ENCODE measurements at regions not wholly inside any gene's neighbourhood (a gene's known extent, or its start where the extent isn't known, plus 50 kb on each side); places are given as distances from the start of the nearest gene placed in this dataset.
"Not testable (repeated sequence)": the region's sequence is repeated elsewhere in the genome, so short reads cannot be mapped to it uniquely, and the experiment has no call there.

DNA sequence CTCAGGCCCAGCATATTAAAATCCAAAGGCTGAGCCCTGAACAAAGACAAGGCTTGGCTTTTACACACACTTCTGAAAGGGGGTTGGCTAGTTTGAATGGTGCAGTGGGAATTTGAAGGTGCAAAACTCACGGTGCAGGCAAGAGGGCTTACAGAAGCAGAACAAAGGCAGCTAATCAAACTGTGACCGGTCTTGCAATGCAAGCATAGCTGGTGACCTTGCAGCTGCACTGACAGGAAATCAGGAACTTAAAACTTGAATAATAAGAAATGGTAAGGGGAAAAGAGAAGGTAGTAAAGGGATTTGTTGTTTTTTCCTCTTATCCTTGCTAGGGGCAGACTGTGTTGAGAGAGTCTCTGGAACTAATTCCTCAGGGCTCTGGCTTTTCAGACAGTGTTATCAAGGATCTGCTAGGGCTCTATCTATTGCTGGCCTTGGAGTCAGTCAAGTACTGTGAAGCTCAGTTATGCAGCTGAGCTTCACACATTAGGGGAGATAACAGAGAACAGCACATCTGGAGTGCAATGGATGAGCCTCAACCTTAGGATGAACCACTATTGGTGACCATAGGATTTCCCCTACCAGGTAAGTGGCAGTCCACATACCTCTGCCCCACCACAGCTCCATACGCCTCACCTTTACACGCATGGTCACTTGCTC lies 97.6 kb downstream of the PPIAL4G start:
- no peak for DNase-seq

DNA sequence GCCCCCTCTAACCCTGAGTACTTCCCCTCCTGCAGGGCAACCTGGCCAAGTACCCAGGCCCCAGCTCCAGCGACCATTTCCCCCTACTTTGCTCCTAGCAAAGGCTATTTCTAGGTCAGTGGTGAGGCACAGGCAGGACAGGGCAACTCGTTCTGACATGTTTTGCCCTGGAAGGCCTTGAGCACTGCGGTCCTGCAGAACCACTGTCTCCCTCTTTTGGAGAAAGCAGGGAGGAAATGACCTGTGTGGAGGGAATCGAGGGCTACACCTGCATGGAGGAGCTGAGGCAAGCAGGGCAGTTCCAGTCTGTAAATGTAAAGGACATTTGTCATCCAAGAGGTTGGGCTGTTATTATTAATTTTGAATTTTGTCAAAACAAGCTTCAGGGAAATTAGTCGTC lies 99.1 kb downstream of the PPIAL4G start:
- DNase-seq = no peak

DNA sequence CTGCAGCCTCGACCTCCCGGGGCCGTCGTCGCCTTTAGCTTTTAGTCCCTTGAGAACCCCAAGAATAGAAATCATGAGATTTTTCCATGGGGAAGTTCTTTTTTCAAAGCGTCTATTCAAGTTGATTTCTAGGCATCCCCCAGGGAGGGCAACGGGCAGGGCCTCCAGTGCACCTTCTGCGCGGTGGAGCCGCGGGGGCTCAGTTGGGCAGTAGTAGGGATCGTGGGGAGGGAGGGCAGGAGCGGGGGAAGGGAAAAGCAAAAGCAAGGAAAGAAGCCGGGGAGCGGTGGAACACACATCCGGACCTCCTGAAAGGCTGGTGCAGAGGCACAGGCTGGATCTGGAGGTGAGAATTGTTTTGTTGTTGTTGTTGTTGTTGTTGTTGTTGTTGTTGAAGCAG lies 103.4 kb downstream of the PPIAL4G start:
- DNase-seq = no peak

DNA sequence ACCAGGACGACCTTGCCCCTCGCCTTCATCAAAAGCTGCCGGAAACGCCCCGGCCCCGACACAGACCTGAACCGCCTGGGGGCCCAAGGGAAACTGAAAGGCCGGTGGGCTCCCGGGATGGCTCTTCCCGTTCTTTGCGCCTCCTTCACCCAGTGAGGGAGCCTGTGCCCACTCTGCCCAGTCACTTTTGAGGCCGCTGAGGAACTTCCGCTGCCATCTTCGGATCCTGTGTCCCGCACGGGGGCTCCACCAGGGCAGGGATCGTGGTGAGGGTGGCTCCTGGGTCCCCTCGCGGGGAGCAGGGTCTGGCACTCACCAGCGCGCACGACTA lies 104.0 kb downstream of the PPIAL4G start:
- no peak for DNase-seq

DNA sequence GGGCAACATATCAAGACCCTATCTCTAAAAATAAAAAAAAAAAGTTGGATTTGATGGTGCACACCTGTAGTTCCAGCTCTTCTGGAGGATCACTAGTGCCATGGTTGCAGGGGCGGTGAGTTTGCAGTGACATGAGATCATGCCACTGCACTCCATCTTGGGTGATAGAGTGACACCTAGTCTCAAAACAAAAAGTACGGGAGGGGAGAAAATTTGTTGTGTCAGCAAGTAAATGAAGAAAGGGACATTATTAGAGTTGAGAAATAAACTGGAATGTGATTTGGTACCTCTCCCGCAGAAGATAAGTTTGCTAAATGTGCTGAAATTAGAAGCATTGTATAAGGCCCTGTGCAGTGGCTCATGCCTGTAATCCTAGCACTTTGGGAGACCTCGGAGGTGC lies 105.1 kb downstream of the PPIAL4G start:
- not testable (repeated sequence) for DNase-seq

DNA sequence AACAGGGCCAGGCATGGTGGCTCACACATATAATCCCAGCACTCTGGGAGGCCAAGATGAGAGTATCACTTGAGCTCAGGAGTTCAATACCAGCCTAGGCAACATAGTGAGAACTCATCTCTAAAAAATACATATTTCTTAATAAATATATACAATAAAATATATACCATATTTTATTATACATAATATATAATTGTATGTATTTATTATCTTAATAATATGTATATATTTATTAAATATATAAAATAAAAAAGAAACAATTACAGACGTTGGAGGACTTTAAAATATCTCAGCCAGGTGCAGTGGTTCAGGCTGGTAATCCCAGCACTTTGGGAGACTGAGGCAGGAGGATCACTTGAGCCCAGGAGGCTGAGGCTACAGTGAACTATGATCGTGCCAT lies 106.1 kb downstream of the PPIAL4G start:
- DNase-seq = not testable (repeated sequence)

DNA sequence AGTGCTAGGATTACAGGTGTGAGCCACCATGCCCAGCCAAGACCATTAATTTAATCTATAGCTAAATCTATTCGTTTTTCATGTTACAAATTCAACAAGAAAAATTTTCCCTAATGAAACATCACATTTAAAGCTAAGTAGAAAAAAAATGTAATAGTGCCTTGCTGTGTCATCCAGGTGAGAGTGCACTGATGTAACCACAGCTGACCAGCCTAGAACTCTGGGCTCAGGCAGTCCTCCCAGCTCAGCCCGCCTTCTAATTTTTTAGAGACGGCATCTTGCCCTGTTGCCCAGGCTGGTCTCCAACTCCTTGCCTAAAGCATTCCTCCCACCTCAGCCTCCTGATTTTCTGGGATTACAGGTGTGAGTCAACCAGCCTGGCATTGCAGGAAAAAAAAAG lies 109.0 kb downstream of the PPIAL4G start:
- no peak for DNase-seq

DNA sequence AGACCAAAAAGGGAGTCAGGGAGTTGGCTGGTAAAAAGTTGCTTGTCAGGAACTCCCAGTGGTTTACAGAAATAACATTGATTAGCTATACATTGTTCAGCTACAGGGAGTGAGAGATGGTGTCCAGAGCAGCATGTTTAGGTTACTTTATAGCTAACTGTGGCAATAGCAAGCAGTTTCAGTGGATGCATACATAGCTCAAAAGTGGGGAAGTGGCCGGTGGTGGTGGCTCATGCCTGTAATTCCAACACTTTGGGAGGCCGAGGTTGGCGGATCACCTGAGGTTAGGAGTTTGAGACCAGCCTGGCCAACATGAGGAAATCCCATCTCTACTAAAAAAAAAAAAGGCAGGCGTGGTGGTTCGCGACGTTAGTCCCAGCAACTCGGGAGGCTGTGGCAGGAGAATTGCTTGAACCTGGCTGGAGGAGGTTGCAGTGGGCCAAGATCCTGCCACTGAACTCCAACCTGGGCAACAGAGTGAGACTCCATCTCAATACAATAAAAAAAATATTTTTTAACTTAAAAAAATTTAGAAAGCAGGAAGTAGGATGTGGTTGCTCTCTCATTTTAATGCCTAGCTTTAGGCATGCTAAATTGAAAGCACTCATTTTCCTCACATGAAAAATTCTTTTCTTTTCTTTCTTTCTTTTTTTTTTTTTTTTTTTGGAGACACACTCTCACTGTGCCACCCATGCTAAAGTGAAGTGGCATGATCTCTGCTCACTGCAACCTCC lies 109.7 kb downstream of the PPIAL4G start:
- DNase-seq = no peak

DNA sequence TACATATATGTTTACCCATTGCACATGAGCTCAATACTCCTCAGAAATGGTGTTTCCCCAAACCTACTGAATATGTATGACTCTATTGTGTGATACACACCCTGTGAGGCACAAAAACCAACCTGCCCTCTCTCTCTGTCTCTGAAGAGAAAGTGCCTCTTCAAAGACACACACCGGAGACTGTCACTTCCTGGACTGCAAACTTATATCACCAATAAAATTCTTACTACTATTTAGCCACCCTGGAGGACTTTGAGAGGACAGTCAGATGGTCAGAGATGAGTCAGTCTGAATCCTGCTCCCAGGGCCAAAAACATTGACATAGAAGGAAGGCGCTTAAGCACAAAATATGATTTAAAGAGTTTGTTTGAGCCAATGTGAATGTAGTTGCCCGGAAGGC lies 110.4 kb downstream of the PPIAL4G start:
- DNase-seq = no peak

DNA sequence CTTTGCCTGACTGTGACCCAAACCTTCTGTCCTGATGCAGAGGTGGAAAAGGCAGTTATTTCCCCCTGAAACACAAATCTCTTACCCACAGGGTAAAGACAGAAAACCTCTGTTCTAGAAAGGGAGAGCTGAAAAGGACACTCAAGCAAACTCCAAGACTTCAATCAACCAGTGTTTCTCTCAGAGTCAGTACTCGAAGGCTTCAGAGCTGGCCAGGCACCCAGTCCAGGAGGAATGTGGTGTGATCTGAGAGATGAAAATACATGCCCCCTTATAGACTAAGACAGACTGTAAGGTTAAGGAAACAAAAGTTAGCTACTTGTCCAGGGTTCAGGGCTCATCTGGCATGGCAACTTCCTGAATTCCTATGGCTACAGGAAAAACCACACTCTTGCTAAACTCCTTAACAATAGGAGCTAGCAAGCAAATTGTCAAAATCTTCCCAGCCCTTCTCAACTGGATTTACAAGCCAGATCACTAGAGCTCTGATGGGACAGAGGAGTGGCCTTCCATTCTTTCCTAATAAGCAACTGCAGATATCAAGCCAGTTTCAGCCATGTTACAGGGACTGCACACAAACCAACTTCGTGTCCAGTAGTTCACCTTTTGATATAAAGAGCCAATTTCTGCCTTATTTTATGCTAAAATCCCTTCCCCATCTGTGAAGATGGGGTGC lies 110.9 kb downstream of the PPIAL4G start:
- not testable (repeated sequence) for DNase-seq

DNA sequence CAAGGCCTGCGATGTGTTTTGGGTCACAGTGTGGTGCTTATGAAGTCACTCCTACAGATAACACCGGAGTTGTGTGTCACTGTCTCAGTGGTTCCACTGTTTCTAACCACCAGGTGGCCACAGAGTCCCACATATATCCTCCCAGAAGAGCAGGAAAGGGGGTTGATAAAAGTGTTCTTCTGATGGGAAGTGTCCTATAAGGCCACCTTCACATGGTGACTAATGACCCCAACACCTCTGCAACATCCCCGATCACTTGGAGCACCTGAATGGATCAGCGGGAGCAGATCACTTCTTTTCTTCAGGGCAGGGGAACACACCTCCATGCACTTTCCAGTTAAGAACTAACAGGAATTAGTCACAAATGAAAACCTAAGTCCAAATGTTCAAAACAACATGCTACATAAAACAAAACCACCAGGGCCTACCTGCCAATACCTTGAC lies 111.5 kb downstream of the PPIAL4G start:
- peak; percentile 65 for DNase-seq

DNA sequence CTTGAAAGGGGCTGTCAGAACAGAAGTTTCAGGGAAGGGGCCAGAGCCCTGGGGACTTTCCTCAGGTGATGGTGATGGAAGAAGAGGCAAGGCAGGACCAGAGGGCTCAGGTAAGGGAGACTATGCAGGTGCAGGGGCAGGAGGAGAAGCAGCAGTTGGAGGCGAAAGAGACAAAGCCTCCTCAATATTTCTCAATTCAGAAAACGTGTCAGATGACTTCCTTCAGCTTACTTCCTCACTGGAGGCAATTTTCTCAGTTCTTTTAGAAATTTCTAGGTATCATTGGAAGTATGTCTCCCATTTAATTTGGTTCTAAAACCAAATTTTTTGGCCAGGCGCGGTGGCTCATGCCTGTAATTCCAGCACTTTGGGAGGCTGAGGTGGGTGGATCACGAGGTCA lies 112.4 kb downstream of the PPIAL4G start:
- DNase-seq = not testable (repeated sequence)

DNA sequence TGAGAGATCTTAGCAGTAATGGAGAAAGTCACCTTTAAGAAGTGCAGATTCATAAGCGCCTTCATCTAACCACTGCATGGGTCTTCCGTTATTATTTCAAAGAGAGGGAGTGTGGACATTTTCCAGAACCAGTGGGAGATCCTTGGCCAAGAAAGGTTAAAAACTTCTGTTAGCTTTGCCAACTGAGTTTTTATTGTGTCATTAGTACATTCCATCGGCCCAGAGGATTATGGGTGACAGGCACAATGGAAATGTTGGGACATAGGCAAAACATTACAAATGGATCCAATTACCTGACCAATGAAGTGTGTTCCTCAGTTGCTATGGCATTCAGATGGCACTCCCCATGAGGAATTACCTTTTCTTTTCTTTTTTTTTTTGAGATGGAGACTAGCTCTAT lies 115.5 kb downstream of the PPIAL4G start:
- no peak for DNase-seq

DNA sequence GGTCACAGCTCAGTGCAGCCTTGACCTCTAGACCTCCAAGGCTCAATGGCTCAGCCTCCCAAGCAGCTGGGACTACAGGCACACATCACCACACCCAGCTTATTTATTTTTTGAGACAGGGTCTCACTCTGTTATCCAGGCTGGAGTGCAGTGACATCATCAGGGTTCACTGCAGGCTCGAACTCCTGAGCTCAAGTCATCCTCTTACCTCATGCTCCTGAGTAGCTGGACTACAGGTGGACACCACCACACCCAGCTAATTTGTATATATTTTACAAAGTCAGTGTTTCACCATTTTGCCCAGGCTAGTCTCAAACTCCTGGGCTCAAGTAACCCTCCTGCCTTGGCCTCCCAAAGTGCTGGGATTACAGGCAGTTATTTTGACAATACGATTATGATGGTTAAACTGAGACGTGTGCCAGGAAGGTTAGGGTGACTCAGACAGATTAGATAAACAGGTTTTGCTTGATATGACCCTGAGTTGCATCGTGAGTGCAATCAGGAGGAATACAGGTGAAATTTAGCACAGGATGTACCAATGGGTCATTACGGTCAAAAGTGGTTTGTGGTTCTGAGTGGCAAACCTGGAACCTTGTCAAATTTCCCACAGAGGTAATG lies 116.9 kb downstream of the PPIAL4G start:
- DNase-seq = not testable (repeated sequence)

DNA sequence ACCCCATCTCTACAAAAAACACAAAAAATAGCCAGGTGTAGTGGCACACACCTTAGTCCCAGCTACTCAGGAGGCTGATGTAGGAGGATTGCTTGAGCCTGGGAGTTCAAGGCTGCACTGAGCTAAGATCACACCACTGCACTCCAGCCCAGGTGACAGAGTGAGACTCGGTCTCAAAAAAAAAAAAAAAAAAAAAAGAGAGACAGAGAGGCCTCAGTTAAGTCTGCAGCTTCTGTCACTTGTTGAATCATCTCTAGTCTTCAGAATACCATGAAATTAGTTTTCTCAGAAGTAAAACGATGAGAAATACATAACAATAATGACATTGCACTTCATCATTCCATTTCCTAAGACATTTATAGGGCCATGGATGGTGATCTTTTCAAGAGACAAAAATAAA lies 118.0 kb downstream of the PPIAL4G start:
- DNase-seq = not testable (repeated sequence)

DNA sequence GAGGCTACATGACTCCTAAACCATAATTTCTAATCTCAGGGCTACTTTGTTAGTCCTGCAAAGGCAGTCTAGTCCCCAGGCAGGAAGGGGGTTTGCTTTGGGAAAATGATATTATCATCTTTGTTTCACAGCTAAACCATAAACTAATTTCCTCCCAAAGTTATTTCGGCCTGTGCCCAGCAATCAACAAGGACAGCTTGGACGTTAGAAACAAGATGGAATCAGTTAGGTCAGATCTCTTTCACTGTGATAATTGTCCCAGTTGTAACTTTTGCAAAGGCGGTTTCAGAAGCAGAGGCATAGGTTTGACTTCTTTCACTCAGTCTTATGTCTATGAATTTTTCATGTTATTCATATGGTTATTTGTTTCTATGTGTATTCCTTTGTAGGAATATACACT lies 119.1 kb downstream of the PPIAL4G start:
- DNase-seq = not testable (repeated sequence)

DNA sequence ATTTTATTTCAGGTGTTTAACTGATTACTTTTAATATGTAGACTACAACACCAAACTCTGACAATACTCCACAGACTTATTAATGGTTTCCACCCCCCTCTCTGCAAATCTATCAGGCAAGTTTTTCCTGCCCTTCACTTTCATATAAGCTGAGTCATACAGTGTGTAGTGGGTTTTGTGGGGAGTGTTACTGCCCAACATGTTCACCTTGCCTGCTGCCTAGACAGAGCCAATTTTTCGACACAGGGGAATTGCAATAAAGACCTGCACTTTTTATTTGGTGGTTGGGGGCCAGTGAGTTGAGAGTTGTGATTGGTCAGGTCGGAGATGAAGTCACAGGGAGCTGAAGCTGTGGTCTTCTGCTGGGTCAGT lies 119.7 kb downstream of the PPIAL4G start:
- no peak for DNase-seq

DNA sequence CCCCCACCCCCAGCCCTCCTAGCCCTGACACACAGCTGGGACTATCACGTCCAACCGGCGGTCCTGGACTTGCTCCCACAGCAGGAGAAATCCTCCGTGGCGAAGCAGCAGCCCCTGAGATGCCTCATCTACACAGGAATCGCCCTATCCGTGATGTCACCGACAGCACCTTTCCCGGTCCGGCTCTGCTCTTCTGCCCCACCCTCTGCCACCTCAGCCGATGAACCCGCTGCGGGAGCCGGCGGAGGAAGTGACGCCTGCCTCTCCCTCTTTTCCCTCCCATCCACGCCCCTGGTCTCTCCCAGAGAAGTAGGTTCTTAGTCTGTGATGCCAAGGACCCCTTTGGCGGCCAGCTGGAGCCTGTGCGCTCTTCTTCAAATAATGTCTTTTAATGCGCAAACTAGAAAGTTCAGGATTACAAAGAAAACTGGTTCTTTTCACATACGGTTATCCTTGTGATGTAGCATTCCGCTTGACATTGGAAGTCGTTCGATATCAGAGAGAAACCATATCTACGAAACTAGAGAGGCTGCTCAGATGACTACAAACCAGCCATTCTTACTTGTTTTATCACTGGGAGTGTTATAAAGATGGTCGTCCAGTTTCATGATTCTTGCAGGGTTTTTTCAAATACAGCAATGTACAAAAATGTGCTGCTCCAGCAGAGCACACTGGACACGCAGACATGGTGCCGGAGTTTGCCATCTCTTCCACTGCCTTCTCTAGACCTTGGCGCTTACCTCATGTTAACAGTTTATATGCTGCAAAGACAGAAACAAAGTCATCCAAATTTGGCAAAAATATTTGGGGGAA lies 120.3 kb downstream of the PPIAL4G start:
- peak; percentile 33 for DNase-seq

DNA sequence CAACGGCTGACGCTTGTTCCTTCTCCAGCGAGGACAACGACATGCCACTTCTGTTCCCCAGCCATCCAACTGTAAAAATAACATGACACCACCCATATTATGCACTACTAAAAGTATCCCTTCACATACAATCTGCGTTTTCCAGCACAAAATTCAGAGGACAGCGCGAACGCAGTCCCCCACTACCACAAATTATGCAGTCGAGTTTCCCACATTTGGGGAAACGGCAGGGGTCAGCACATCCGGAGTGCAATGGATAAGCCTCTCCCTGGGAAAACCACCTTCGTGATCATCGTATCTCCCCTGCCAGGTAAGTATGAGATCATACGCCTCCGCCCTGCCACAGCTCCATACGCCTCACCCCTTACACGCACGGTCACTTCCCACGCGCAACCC lies 120.9 kb downstream of the PPIAL4G start:
- DNase-seq = no peak

DNA sequence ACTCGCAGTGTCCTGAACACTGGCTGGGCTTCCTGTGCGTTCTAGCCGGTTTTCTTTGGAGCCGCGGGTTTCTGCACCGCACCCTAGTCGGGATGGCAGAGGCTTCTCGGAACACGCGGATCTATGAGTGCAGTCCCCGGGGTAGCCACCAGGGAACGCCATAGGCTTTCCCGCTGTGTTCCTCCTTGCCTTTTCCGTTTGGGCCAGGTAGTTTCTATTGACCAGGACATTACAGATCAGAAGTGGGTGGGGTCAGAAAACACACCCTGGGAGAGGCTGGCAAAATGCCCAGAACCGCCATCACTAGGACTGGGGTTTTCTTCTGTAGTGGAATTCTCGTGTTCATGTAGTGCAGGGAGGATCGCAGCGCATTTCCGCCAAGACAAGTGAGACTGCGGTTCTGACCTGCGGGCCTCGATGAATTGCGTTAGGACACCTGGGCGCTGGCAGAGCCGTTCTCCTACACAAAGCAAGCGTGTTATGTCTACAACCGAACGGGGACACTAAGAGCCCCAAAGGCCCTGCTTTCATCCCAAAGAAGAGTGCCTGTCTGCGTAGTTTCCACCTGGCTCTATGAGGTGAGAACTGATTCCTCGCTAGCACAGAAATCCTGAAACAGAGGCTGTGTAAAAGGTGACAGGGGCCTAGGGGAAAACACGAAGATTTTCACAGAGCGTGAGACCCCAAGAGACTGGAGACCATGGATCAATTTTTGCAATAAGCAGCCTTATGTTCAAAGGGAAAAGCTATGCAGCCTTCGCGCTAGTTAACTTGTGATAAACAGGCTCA lies 121.5 kb downstream of the PPIAL4G start:
- peak; percentile 41 for DNase-seq

DNA sequence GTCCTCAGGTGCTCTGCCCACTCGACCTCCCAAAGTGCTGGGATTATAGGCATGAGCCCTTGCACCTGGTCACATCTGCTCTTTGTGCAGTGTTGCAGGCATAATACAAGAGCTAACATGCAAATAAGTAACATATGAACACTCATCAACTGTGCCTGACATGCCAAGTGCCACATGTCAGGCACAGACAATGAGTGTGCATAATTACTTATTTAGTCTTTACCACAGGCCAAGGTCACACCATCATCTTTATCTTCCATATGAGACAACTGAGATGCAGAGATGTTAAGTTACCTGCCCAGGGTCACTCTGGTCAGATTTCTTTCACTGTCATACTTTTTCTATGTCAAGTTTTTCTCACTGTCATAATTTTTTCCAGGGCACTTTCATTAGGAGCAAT lies 126.1 kb downstream of the PPIAL4G start:
- DNase-seq = no peak

DNA sequence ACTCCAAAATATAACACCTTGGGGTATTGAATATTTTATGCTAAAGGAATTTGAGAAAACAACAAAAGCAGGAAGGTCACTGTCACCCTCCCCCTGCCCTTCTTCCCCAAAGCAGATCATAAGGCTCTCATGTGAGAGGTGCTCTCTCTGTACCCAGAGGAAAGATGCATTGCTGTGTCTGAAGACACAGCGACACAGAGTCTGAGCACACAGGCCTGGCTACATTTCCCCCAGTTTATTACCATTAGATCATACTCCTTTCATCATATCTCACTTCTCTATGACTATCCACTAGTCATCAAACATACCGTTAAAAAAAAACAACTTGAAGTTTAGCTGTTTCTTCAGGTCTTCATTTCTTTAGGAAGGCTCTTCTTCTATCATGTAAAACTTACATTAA lies 127.1 kb downstream of the PPIAL4G start:
- DNase-seq = no peak

Data from right hindlimb (tissue), 1 donor.